GOT3 (cell line): ENCODE measurements at regions not wholly inside any gene's neighbourhood (a gene's known extent, or its start where the extent isn't known, plus 50 kb on each side); places are given as distances from the start of the nearest gene placed in this dataset.
"Not testable (repeated sequence)": the region's sequence is repeated elsewhere in the genome, so short reads cannot be mapped to it uniquely, and the experiment has no call there.

Experiments
- DNase-seq: peaks from one replicate; lab custom pipeline; 2025; ENCODE audit warnings: mixed read lengths; lab: John Stamatoyannopoulos, UW

GRCh38 chr5:166860426-166860825, 1431.0 kb upstream of the WWC1 start:
- DNase-seq, result no peak

- DNase-seq, result no peak
Observed at GRCh38 chr5:166862581-166862980, 1428.9 kb upstream of the WWC1 start.

GRCh38 chr5:166865206-166865605, 1426.2 kb upstream of the WWC1 start:
- DNase-seq, result no peak

GRCh38 chr5:166880456-166880855, 1411.0 kb upstream of the WWC1 start:
- no peak for DNase-seq

- DNase-seq, result no peak
Observed at GRCh38 chr5:166881802-166882201, 1409.6 kb upstream of the WWC1 start.

- no peak for DNase-seq
Observed at GRCh38 chr5:166883016-166883415, 1408.4 kb upstream of the WWC1 start.

- no peak for DNase-seq
Observed at GRCh38 chr5:166898166-166898565, 1393.3 kb upstream of the WWC1 start.

GRCh38 chr5:166899343-166899742, 1392.1 kb upstream of the WWC1 start:
- DNase-seq, result no peak

- DNase-seq, result no peak
Observed at GRCh38 chr5:166904571-166904970, 1386.9 kb upstream of the WWC1 start.

GRCh38 chr5:166906991-166907713, 1384.3 kb upstream of the WWC1 start:
- DNase-seq, result no peak

- DNase-seq, result no peak
Observed at GRCh38 chr5:166909040-166909439, 1382.4 kb upstream of the WWC1 start.

- DNase-seq, result no peak
Observed at GRCh38 chr5:166909926-166910325, 1381.5 kb upstream of the WWC1 start.

- DNase-seq, result no peak
Observed at GRCh38 chr5:166910995-166911394, 1380.5 kb upstream of the WWC1 start.

- DNase-seq, result no peak
Observed at GRCh38 chr5:166916021-166916420, 1375.4 kb upstream of the WWC1 start.

GRCh38 chr5:166926138-166926537, 1365.3 kb upstream of the WWC1 start:
- no peak for DNase-seq

- DNase-seq, result not testable (repeated sequence)
Observed at GRCh38 chr5:166926806-166927475, 1364.5 kb upstream of the WWC1 start.

GRCh38 chr5:166936351-166936750, 1355.1 kb upstream of the WWC1 start:
- DNase-seq, result no peak

GRCh38 chr5:166938071-166938470, 1353.4 kb upstream of the WWC1 start:
- no peak for DNase-seq

GRCh38 chr5:166942948-166943347, 1348.5 kb upstream of the WWC1 start:
- DNase-seq, result no peak

- DNase-seq, result no peak
Observed at GRCh38 chr5:166947045-166947444, 1344.4 kb upstream of the WWC1 start.

GRCh38 chr5:166948679-166949078, 1342.8 kb upstream of the WWC1 start:
- DNase-seq, result no peak

GRCh38 chr5:166952048-166952447, 1339.4 kb upstream of the WWC1 start:
- no peak for DNase-seq

- DNase-seq, result no peak
Observed at GRCh38 chr5:166957782-166958181, 1333.7 kb upstream of the WWC1 start.

- no peak for DNase-seq
Observed at GRCh38 chr5:166959766-166960165, 1331.7 kb upstream of the WWC1 start.
